Vagina (tissue), 2 donors: ENCODE measurements at regions not wholly inside any gene's neighbourhood (a gene's known extent, or its start where the extent isn't known, plus 50 kb on each side); places are given as distances from the start of the nearest gene placed in this dataset.

Source experiments
- DNase-seq, 2 donors: peaks; one replicate each; pipeline ENCODE4 v3.0.0-alpha.2; 2017; ENCODE audit errors: extremely low spot score in 2 of 2
- H3K27ac ChIP-seq: fragments of 200-600 bp; sonication (generic); one replicate; pipeline ENCODE4 v1.5.1; 2019
- H3K27me3 ChIP-seq: fragments of 200-600 bp; sonication (generic); one replicate; pipeline ENCODE4 v1.5.1; 2019
- H3K36me3 ChIP-seq, 2 donors: fragments of 200-600 bp; sonication (generic); one replicate each; pipeline ENCODE4 v1.5.1; 2017 to 2019
- H3K4me1 ChIP-seq: fragments of 200-600 bp; sonication (generic); one replicate; pipeline ENCODE4 v1.5.1; 2019
- H3K4me3 ChIP-seq, 2 donors: fragments of 200-600 bp; sonication (generic); 1 replicate in 1 of 2; 2 replicates in 1 of 2; pipeline ENCODE4 v1.5.1; 2016 to 2019
- H3K9me3 ChIP-seq: fragments of 200-600 bp; sonication (generic); one replicate; pipeline ENCODE4 v1.5.1; 2019
- CTCF ChIP-seq, 3 experiments: fragments of 450-650 bp in 2 of 3; fragments of 200-600 bp in 1 of 3; sonication (generic) in 1 of 3; IDR thresholded peaks; one replicate each; pipeline ENCODE4 v1.5.1; 2017 to 2019; ENCODE audit warnings: antibody characterized with exemption in 3 of 3, mild to moderate bottlenecking in 2 of 3, moderate library complexity in 2 of 3
- POLR2A ChIP-seq, 2 donors: fragments of 450-650 bp; IDR thresholded peaks; one replicate each; pipeline ENCODE4 v1.6.1; 2017; ENCODE audit warnings: antibody characterized with exemption in 2 of 2, mild to moderate bottlenecking in 2 of 2, moderate library complexity in 2 of 2
- POLR2AphosphoS5 ChIP-seq, 2 donors: sonication (generic); formaldehyde crosslinking; IDR thresholded peaks; one replicate each; pipeline ENCODE4 v1.9.0; 2017; ENCODE audit warnings: antibody characterized with exemption in 2 of 2, mild to moderate bottlenecking in 2 of 2, low read depth in 1 of 2; ENCODE audit not compliant: insufficient read depth in 1 of 2
- intact Hi-C: fragments of 100-400 bp; cut with DNase I; formaldehyde crosslinking; loops from one replicate; pipeline ENCODE4 v1.15.1; 2023

GRCh38 chr5:165310031-165310430 lies 1804.6 kb downstream of the MAT2B start:
- Histone ChIP-seq H3K4me3 (no peak overlapping the region), H3K36me3 (no peaks in the 10 kb centered on the region), H3K27me3 (no peaks in the 10 kb centered on the region), H3K4me1 (no peaks in the 10 kb centered on the region), H3K27ac (no peak overlapping the region), H3K9me3 (no peaks in the 10 kb centered on the region)
- DNase-seq: no peak
- TF ChIP-seq POLR2A (IDR thresholded peaks at IDR 0.05) (no peak), CTCF (IDR thresholded peaks at IDR 0.05) (no peak), POLR2AphosphoS5 (IDR thresholded peaks at IDR 0.05; ENCODE audit: insufficient read depth in 1 of 2, low read depth in 1 of 2) (no peak)
- intact Hi-C loops: no loop called here

- no peaks in the 10 kb centered on the region for H3K27me3 ChIP-seq
- no peaks in the 10 kb centered on the region for H3K36me3 ChIP-seq
- no peak for TF ChIP-seq POLR2A (IDR thresholded peaks at IDR 0.05)
- TF ChIP-seq POLR2AphosphoS5 (IDR thresholded peaks at IDR 0.05; ENCODE audit: insufficient read depth in 1 of 2, low read depth in 1 of 2): no peak
- no peak for TF ChIP-seq CTCF (IDR thresholded peaks at IDR 0.05)
- intact Hi-C loops: no loop called here
- H3K4me1 ChIP-seq: no peaks in the 10 kb centered on the region
- no peak for DNase-seq
- H3K27ac ChIP-seq: no peak overlapping the region
- H3K4me3 ChIP-seq: no peak overlapping the region
- no peaks in the 10 kb centered on the region for H3K9me3 ChIP-seq
These were observed 1816.5 kb downstream of the MAT2B start for GRCh38 chr5:165321912-165322311.

GRCh38 chr5:165325221-165325620 lies 1819.8 kb downstream of the MAT2B start:
- Histone ChIP-seq H3K36me3 (no peaks in the 10 kb centered on the region), H3K27me3 (no peaks in the 10 kb centered on the region), H3K4me3 (no peak overlapping the region), H3K27ac (no peak overlapping the region), H3K9me3 (no peaks in the 10 kb centered on the region), H3K4me1 (no peaks in the 10 kb centered on the region)
- no peak for DNase-seq
- intact Hi-C loops: no loop called here
- TF ChIP-seq CTCF (IDR thresholded peaks at IDR 0.05) (no peak), POLR2AphosphoS5 (IDR thresholded peaks at IDR 0.05; ENCODE audit: insufficient read depth in 1 of 2, low read depth in 1 of 2) (no peak), POLR2A (IDR thresholded peaks at IDR 0.05) (no peak)

GRCh38 chr5:165327631-165328030 lies 1822.2 kb downstream of the MAT2B start:
- Histone ChIP-seq H3K4me3 (no peak overlapping the region), H3K27me3 (no peaks in the 10 kb centered on the region), H3K27ac (no peak overlapping the region), H3K4me1 (no peaks in the 10 kb centered on the region), H3K9me3 (no peaks in the 10 kb centered on the region), H3K36me3 (no peaks in the 10 kb centered on the region)
- no peak for DNase-seq
- TF ChIP-seq CTCF (IDR thresholded peaks at IDR 0.05) (no peak), POLR2AphosphoS5 (IDR thresholded peaks at IDR 0.05; ENCODE audit: insufficient read depth in 1 of 2, low read depth in 1 of 2) (no peak), POLR2A (IDR thresholded peaks at IDR 0.05) (no peak)
- intact Hi-C loops: no loop called here

GRCh38 chr5:165328846-165329245 lies 1823.4 kb downstream of the MAT2B start:
- Histone ChIP-seq H3K4me3 (no peak overlapping the region), H3K4me1 (no peaks in the 10 kb centered on the region), H3K27me3 (no peaks in the 10 kb centered on the region), H3K9me3 (no peaks in the 10 kb centered on the region), H3K36me3 (no peaks in the 10 kb centered on the region), H3K27ac (no peak overlapping the region)
- intact Hi-C loops: no loop called here
- TF ChIP-seq POLR2A (IDR thresholded peaks at IDR 0.05) (no peak), CTCF (IDR thresholded peaks at IDR 0.05) (no peak), POLR2AphosphoS5 (IDR thresholded peaks at IDR 0.05; ENCODE audit: insufficient read depth in 1 of 2, low read depth in 1 of 2) (no peak)
- no peak for DNase-seq
